Left colon (tissue), 2 donors: ENCODE measurements at regions not wholly inside any gene's neighbourhood (a gene's known extent, or its start where the extent isn't known, plus 50 kb on each side); places are given as distances from the start of the nearest gene placed in this dataset.

Experiments used
- ATAC-seq: fragments of 200-7000 bp; cut with Tn5 transposase; one replicate; pipeline ENCODE4 v1.9.1; 2020; ENCODE audit warnings: mild to moderate bottlenecking, moderate library complexity
- DNase-seq, 2 donors: peaks; one replicate each; pipeline ENCODE4 v3.0.0-alpha.2; 2020
- intact Hi-C, 2 donors: fragments of 100-400 bp; cut with DNase I in 1 of 2; cut with micrococcal nuclease in 1 of 2; formaldehyde crosslinking; loops; one replicate each; pipeline versions ENCODE4 v1.11.2 to v1.14.0; 2022; cut with DNase I, micrococcal nuclease
- donor health status: DM: no; HTN: no; CAD: no.
- donor health status: DM: yes; HTN: yes; CAD: no.

DNA sequence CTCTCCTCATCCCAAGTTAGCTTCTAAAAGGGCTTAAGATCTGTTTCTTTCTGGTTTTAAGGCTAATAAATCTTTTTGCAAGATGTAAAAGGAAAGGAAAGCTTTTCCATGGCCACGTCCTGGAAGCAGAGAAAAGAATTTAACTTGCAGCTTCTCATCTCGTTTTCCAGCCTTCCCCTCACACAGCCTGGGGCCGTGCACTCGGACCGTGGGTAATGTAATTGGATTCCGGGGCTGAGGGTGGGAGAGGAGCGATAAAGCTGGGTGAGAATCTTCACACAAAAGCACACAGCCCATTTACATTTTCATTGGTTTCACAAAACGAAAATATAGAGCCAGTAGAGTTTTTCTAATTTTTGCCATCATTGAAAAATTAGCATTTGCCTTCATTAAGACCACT lies 91.2 kb downstream of the IRX2 start:
- intact Hi-C loops, result no loop called here
- ATAC-seq (no peak), DNase-seq (no peak)

DNA sequence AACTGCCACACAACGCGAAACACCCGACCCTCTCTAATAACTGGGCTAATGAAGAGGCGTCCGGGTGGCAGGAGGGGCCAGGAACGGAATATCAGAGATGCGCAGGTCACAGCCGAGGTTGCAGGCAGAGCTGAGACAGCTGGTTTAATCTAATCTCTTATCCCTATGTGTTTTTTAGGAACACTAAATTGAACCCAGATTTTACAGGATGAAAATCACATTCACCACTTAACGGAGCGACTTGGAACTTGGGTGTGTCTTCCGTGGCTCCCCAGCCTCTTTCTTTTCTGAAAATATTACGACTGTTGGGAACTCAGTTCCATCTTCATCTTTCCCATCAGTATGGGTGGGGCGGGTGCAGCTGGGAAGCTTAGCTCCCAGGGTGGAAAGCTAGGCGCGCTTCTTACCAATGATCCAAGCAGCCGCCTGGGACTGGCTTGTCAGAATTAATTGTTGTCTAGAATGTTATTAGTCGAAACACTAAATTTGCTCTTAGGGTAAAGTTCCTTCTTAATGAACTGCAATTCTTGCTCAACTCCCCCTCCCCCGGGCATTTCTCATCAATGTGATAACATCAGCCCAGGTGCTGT lies 92.5 kb downstream of the IRX2 start:
- intact Hi-C loops, result no loop called here
- DNase-seq, result no peak

DNA sequence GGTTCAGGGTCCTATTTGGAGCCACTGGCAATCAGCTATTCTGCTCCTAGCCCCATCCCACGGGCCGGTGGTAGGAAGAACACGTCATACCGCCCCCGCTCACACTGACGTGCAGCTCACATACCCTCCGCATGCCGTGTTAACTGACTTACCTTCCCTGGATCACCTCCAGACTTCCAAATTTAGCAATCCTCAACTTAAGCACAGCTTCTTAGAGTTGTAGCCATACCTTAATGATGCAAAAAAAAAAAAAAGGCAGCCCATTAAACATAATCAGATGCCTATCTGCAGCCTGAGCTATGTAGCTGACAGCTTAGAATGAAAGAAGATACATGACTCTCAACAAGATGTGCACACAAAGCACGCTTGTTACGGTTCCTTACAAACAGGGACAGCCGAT lies 93.0 kb downstream of the IRX2 start:
- intact Hi-C loops, result no loop called here
- DNase-seq (no peak), ATAC-seq (no peak)

More for the DNA sequence above, 92.5 kb downstream of the IRX2 start:
- ATAC-seq, result no peak

DNA sequence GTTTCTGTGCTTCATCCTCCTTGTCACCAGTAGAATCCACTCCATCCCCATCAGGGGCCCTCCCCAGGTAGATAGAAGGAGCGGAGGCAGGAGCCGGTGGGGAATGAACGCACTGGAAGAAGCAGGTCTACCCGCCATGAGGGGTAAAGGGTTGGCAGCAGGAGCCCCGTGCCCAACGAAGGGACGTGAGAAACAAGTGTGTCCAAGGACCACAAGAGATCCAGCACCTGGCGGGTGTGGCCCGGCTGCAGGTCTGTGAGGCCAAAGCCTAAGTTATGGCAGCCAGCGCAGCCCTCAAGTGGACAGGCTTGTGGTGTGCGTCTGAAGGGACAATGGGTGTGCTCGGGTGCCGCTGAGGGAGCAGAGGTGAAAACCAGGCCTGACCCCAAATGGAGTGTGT lies 94.3 kb downstream of the IRX2 start:
- intact Hi-C loops, result no loop called here
- no peak for DNase-seq
- no peak for ATAC-seq

DNA sequence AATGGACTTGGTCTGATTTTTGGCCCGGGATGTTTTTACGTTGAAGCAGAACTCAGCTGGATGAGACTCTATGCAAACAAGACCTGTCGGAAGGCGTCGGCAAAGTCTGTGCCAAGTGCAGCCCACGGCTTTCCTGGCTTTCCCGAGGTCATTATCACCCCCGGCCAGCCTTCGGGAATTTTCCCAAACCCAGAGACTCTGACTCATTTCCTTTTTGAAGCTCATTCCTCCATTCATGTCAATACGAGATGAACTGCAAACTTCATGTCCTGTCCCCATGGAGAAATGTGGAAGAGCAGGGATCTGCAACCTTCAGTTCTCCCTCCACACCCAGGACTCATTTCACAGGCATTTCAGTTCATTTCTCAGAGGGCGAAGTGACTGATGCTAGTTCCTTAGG lies 95.3 kb downstream of the IRX2 start:
- intact Hi-C loops, result no loop called here
- DNase-seq (no peak), ATAC-seq (no peak)

DNA sequence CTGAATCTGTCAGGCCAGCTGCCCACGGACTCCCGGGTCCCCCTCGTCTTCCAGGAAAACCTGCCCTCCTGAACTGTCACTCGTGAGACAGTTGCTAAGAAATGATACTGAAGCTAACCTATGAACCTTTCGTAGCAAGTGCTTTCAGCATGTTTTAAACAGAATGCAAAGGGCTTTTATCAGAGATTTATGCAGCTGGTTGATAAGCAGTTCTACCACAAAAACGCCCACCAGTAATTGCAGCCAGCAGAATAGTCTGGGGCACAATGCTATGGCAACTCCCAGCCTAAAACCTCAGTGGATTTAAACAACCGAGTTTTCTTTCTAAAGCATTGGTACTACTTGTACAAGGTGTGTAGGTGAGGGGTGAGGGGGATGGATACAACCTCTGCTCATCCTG lies 97.5 kb downstream of the IRX2 start:
- DNase-seq, result no peak
- intact Hi-C loops, result no loop called here
- ATAC-seq, result no peak

DNA sequence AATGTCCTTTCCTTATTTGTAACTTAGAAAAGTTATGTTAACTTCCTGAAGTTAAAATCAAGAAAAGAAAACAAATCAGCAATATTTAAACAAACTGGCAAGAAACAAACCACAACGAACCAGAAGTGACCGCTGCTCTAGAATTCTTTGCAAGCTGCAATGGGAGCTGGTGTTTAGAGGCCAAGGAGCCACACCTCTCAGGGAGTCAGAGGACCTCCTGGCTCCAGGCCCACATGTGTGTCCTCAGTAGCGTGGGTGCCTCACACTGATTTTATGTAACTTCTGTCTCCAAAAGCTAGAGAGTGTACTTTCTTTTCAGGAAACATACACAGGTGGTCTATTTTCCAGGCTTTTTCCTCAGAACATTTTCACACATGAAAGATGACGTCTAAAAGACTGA lies 100.4 kb downstream of the IRX2 start:
- intact Hi-C loops, result no loop called here
- no peak for DNase-seq
- no peak for ATAC-seq

DNA sequence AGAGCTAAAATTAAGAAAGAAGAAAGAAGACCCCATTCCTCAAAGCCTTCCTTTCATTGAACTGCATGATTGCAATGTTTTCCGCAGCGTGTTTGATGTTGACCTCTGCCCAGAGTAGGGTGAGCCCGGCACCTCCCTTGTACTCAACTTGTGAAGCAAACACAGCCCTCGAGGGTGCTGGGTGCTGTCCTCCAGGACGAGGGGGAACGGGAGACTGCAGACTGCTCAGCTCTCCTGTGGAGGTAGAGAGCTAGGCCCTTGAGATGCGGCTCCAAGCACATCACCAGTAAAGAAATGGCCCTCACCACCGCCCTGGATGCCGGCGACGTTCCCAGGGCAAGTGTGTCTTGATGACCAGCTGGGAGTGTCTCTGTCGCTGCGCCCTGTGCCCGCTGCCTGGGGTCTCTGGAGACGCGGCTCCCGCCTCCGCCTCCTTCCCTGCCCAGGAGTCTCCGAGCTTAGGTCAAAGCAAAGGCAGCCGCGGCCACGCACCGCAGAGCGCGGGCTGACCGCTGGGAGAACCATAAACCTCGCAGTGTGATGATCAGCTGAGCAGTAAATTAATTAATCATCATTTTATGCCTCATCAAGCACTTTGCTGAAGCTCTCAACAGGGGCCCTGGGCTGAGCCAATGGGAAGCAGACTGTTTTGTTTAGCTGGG lies 108.7 kb downstream of the IRX2 start:
- DNase-seq (no peak), ATAC-seq (no peak)
- intact Hi-C loops, result no loop called here

DNA sequence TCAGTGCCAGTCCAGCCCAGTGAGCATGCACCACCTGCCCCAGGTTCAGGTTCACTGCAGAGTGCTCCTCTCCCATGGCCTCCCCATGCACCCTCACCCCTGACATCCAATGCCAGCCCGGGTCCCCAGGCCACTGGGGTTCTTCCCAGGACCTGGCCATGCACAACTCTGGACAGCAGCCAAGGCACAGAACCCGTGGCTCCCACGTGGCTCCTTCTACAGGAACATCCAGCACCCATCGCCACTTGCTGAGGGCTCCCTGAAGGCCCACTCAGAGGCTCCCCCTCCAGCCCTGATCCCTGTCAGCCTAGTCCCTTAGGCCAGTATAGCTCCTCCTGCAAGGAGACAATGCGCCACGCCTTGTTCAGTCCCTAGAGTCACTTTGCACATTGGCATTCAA lies 110.8 kb downstream of the IRX2 start:
- ATAC-seq, result no peak
- intact Hi-C loops, result no loop called here
- no peak for DNase-seq

DNA sequence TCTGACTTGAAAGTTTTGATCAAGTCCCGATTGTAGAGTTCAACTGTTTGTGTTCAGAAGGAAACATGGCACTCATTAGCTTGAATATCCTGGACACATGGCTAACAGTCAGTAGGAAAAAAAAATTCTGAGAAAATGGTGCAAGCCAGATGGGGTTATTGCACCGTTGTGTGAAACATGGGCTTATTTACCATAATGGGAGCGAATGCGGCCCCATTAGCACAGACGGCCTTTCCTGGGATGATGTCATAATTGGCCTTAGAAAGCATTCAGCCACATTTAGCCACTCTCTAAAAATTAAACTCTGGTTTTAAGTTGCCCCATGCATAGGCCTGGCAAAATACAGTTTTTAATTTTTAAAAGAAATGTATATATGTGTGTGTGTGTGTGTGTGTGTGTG lies 112.1 kb downstream of the IRX2 start:
- DNase-seq (no peak), ATAC-seq (no peak)
- intact Hi-C loops, result no loop called here

DNA sequence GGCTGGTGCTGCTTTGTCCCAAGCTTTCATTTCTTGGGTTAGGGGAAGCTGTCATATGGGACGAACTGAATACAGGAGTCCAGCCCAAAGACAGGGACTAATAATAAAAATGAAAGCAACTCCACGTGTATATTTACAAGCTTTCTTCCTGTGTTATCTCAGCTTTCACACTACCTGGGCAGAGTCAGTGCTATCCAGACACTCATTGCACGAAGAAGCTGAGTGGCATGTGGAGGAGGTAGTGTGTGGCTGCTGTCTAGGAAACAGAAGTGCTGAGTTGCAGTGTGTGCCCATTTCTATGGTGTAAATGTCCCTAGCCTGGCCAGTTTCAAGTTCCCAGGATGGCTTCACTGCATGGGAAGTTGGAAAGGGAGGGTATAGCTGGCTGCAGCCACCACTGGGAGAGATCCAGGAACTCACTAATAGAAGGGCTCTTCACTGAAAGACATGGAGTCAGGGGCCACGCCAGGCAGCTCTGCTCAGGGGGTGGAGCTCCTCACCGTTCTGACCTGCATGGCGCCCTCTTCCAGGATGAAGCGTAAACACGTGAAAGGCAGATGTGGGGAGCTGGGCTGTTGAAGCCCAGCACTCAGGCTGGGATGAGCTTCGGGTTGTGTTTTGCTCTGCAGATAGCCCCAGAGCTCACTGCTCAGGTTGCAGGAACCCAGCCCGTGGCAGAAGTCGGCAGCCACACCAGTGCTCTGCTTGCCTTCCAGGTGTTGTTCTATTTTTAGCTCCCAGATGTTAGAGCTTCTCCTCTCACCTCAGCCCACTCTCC lies 116.9 kb downstream of the IRX2 start:
- intact Hi-C loops, result no loop called here
- ATAC-seq, result no peak
- no peak for DNase-seq

DNA sequence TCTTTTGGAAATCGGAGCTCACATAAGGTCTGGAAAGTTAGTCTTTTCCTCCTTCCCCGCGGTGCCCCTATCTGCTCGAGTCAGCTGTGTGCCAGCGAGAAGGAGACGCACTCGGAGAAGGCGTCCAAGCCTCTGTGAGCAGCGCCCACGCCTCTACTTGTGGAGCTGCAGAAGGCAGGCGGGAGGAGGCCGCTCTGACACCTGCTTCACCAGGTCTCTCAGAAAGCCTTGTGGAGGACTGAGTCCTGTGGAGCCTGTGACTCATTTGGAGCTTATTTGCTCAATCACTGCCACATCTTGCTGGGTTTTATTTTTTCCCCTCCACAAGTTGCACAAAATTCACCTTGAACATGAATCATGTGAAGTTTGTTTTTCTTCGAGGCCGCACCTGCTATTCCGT lies 117.5 kb downstream of the IRX2 start:
- intact Hi-C loops, result no loop called here
- no peak for ATAC-seq

DNA sequence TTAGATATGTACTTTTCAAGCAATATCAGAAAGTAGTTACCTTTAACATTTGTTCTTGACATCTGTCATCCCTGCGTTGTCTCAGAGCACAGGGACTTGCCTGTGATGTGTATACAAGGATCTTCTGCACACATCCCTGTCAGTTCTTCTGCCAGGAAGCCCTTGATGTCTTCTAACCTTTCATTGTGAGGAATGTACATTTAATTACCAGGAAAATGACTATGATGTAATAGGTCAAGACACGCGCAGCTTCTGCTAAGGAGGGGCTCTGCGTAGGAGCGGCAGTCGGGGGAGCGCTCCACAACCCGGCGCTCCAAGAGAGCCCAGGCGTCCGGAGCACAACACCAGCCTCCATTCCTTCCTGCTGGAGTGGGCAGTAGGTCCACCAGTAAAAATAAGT lies 119.7 kb downstream of the IRX2 start:
- no peak for ATAC-seq
- intact Hi-C loops, result no loop called here
- DNase-seq, result no peak

More for the DNA sequence above, 117.5 kb downstream of the IRX2 start:
- DNase-seq, result no peak

DNA sequence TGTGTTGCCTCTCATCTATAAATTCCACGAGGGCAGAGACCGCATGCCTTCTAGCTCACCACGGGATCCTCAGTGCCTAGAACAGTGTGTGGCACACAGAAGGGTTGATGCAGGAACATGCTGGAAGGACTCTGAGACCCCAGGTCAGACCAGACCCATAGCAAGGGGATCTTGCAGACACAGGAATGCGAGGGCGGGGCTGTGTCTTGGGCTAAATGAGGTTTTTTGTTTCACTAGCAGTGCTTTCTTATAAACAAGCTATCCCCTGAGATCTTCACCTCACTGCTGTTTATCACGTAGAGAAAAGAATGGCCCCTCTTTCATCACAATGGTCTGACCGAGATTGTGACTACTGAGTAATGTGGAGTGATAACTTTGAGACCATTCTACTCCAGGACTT lies 122.4 kb downstream of the IRX2 start:
- ATAC-seq (no peak), DNase-seq (no peak)
- intact Hi-C loops, result no loop called here

DNA sequence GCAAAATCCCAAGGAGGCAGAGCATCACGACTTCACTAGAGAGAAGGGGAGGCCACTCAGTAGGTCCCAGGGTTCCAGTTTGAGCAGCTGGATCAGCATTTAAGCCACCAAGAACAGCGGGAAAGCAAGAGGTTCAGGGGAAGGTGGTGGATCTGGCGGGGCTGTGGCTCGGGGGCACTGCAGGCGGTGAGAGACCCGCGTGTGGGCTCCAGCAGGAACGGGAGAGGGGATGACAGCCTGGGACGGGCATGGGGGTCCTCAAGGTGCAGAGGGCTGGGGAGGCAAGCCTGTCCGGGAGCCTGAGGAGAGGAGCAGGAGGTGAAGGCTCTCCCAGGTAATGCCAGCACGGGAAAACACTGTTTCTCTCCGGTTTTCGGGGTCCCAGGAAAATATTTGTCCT lies 123.6 kb downstream of the IRX2 start:
- intact Hi-C loops, result no loop called here
- DNase-seq (no peak), ATAC-seq (no peak)

DNA sequence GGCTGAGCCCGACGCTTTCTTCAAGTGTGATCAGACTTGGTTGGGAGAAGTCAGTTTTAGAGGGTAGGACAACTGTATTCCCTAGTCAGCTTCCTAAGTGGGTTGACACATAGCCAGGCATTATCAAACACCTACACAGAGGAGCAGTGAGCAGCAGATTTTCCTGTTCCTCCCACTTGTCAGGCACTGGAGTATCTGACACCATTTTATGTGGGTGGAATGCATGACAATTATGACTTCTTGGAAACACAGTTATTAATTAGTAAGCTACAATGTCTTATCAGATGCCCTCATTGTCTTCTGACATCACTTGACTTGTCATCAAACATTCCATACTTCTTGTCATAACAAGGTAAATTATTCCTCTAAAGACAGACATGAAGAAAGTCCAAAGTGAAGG lies 124.9 kb downstream of the IRX2 start:
- DNase-seq (no peak), ATAC-seq (no peak)
- intact Hi-C loops, result no loop called here

DNA sequence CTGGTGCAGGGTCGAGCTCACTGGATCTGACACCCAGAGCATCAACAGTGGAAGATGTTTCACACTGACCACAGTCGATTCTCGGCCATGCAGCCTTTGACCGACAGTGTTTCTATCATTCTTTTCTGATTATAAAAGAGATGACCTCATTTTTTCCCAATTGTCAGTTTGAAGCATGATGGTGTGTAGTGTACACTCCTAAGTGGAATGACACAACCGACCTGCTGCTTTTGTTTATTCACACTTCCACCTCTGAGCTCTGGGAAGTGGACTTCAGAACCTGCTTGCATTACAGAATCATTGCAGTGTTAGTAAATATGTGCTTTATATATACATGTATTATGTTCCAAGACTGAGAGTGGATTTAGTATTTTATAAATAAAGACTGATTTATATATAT lies 128.6 kb downstream of the IRX2 start:
- DNase-seq (no peak), ATAC-seq (no peak)
- intact Hi-C loops, result no loop called here

DNA sequence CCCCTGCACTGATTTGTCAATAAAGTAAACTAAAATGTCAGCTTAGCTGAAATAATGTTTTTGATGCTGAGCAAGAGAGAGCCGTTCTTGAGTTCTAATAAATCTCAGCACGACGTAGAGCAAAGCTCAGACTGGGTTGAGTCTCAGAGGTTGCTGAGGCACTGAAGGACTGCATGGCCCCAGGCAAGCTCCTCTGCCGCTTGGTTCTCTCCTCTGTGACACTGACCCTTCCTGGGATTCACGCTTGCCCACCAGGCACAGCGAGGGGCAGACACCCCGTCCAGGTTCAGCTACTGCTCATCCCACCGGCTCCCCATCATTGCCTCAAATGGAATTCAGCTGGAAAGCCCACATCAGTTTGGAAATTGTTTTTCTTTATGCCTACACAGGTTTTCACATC lies 129.8 kb downstream of the IRX2 start:
- DNase-seq (no peak), ATAC-seq (no peak)
- intact Hi-C loops, result no loop called here

DNA sequence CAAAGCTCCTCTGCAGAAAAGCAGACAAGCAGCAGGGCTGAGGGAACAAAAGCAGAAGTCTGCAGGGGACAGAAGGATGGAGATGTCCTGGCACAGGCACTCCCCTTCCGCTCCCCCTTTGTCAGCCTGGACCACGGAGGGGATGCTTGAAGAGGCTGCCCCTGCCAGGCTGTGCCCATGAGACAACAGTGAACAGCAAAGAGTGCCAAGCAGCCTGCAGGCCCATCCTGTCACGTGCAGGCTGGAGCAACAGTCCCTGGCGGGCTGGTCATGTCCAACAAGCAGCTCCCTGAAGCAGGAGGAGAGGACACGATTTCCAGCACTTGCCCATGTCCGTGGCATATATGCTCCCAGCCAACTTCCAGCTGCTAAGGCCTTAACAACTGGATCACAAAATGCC lies 132.3 kb downstream of the IRX2 start:
- DNase-seq (no peak), ATAC-seq (no peak)
- intact Hi-C loops, result no loop called here

DNA sequence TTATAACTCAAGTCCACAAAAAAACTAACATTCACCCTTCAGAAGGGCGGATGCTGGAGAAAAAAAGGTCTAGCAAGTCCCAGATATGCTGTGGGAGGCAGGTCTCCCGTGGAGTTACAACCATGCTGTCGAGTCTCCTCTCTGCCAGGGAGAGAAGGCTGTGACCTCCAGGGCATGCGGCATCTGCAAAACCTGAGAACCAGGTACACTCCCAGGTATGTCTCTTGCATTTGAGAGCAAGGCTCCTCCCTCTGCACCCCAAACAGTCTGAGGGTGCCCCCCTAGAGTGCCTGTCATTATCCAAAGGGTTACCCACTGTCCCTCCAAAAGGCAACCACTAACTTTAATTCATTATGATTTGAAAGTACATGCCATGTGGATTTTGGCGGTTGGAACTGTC lies 134.0 kb downstream of the IRX2 start:
- intact Hi-C loops, result no loop called here
- DNase-seq, result no peak
- ATAC-seq, result no peak

DNA sequence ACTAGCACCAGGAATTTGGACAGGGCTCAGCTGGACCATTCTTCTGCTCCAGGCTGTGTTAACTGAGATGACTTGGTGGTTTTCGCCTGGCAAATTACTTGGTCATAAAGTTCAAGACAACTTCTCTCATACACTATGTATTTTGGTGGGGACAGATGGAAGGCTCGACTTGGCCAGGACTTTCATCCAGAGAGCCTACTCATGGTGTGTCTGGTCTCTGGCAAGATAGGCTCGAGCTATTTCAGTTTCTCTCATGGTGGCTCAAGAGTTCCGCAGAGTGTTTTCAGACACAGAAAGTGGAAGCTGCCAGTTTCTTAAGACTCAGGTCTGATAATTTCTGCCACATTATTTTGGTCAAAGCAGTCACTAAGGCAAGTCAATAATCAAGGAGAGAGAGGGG lies 135.6 kb downstream of the IRX2 start:
- no peak for DNase-seq
- no peak for ATAC-seq
- intact Hi-C loops, result no loop called here
